Ramos (cell line): ENCODE measurements at regions not wholly inside any gene's neighbourhood (a gene's known extent, or its start where the extent isn't known, plus 50 kb on each side); places are given as distances from the start of the nearest gene placed in this dataset.
"Not testable (repeated sequence)": the region's sequence is repeated elsewhere in the genome, so short reads cannot be mapped to it uniquely, and the experiment has no call there.

Experiments
- in situ Hi-C: fragments of 300-500 bp; cut with MboI; formaldehyde crosslinking; loops from one replicate; pipeline ENCODE4 v1.14.3; 2022; ENCODE audit warnings: low sequenced_read_pairs; ENCODE audit not compliant: unreplicated experiment

DNA sequence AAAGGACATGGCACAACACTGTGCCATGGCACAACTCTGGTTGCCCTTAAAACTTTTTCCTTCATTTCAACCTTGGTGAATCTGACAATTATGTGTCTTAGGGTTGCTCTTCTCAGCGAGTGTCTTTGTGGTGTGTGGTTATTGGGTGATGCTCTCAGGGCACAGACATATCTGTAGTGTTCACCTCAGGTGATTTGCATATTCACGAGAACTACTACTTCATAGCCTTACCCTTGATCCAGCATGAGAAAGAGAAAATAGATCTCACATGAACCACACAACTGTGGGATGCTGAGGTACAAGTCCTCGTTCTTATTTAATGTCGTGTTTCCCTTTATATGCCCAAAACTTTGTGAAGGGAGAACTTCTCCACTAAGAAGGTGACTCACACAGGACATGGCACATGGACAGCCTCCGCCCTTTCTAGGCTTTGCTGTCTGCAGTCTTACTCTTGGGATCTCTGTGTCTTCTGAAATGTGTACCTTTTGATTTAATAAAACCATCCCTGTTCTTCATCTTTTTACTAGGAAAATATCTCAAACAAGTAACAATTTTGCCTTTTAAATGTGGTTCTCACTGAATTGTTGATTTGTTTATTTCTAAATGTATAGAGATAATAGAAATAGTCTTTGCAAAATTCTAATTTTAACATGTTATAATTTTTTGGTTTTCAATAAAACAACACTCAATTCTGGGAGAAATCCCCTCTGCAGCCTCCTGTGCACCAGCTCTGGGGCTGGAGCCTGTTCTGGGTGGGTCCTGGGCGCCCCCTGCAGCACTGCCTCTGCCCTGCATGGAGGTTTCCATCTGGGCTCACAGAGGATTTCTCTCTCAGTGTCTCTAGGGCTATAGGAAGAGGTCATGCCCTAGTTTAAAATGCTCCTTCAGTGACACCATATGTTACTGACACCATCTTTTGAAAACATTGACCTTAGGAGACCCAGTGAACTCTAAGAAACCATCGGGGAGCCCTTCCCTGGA is 651.2 kb downstream of the TMEM121 start:
- in situ Hi-C loops, result not testable (repeated sequence)

DNA sequence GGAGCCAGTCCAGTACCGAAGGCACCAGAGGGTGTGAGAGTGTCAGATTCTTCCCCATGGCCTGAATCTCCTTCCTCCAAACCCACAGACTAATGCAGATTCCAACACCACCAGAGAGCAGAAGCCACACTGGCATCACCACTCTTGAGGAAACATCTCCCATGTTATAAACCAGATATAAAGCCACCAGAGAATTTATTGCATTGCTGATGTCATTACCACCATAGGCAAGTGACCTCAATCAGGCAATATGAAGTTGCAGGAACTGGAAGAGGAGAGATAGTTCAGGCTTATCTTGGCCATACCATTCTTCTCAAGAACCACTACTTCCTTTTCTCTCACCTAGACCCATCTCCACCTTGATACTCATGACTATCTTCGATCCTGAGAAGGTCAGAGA is 653.4 kb downstream of the TMEM121 start:
- in situ Hi-C loops, result no loop called here

DNA sequence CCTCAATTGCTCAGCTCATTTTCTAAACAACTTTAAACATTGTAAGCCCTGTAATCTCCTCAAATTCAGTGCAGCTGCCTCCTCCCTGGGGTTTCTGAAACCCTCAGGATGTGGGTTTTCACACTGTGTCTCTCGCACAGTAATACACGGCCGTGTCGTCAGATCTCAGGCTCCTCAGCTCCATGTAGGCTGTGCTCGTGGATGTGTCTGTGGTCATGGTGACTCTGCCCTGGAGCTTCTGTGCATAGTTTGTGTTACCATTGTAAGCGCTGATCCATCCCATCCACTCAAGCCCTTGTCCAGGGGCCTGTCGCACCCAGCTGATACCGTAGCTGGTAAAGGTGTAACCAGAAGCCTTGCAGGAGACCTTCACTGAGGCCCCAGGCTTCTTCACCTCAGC is 658.4 kb downstream of the TMEM121 start:
- in situ Hi-C loops, result not testable (repeated sequence)

DNA sequence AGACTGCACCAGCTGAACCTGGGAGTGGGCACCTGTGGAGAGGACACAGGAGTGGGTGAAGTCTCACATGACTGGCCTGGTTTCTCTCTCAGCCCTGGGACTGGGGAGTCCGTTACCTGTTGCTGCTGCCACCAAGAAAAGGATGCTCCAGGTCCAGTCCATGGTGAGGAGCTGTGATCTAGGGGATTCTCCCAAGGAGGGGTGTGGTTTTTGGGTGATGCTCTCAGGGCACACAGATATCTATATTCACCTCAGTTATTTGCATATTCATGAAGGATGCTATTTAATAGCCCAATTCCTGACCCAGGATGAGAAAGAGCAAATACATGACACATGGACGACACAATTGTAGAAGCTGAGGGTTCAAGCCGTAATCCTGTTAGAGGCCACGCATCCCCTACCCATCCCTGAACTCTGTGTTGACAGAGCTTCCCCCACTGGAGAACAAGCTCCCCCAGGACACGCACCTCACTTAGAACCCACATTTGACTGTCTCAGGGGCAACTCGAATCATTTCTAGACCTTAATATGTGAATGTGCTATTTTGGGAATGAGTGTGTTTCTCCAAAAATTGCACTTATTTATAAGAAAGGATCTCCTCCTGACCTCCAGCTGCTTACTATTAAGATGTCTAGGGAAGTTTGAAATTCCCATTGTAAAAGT is 658.9 kb downstream of the TMEM121 start:
- in situ Hi-C loops, result not testable (repeated sequence)

GRCh38 chr14:106185837-106186233 is 659.5 kb downstream of the TMEM121 start:
- in situ Hi-C loops, result no loop called here

DNA sequence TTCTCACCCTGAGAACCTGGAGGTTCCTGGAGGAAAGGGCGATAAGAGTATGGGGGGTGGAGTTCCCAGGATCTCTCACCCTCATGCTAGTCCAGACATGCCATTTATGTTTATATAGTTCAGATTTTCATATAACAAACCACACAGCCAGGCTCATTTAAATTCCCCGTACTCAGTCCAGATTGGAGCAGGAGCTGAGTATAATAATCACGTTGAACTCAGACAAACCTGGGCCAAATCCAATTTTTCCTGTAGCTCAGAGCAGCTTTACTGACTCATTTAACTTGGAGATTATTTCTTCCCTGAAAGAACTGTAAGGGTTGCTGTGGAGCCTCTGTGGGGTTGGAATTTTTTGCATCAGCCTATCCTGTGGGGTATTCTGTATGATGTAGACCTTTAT is 660.8 kb downstream of the TMEM121 start:
- in situ Hi-C loops, result no loop called here

GRCh38 chr14:106192701-106193100 is 666.3 kb downstream of the TMEM121 start:
- in situ Hi-C loops, result not testable (repeated sequence)

GRCh38 chr14:106196459-106196858 is 670.1 kb downstream of the TMEM121 start:
- in situ Hi-C loops, result not testable (repeated sequence)

- in situ Hi-C loops, result not testable (repeated sequence)
Measured at GRCh38 chr14:106197264-106197663, 670.9 kb downstream of the TMEM121 start.

DNA sequence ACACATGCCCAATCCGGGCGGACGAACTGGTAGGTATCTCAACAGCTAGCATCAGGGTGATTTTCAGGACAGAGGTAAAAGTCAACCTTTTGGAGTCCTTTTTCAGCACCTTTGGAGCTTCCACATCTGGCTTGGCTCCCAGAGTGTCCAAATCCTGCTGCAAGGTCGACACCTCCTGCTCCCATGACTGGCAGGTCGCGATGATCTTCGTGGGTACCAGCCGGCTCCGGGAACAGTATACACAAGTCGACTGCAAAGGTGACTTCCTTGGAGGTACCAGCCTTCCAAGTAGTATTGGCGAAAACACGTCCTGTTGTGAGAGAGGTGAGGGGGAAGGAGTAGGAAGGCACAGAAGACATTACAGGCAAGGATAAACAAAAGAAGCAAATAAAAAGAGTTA is 672.7 kb downstream of the TMEM121 start:
- in situ Hi-C loops, result no loop called here

GRCh38 chr14:106200541-106201315 is 674.3 kb downstream of the TMEM121 start:
- in situ Hi-C loops, result no loop called here

- in situ Hi-C loops, result no loop called here
Measured at GRCh38 chr14:106201376-106201775, 675.0 kb downstream of the TMEM121 start.

DNA sequence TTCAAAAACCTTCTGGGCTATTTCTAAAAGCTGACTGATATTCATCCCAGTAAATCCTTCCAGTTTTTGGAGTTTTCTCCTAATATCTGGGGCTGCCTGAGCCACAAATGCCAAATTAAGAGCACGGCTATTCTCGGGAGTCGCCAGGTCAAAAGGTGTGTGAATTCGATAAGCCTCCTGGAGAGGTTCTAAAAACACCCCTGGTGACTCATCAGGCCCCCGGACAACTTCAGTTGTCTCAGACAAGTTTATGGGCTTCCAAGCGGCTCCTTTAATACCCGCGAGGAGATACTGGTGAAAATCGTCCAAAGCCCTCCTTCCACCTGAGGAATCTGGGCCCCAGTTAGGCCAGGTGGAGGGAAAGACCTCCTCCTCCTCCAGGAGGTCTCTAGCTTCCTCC is 677.1 kb downstream of the TMEM121 start:
- in situ Hi-C loops, result no loop called here

- in situ Hi-C loops, result no loop called here
Measured at GRCh38 chr14:106204063-106204462, 677.7 kb downstream of the TMEM121 start.

GRCh38 chr14:106207316-106207715 is 680.9 kb downstream of the TMEM121 start:
- in situ Hi-C loops, result no loop called here

GRCh38 chr14:106208794-106209193 is 682.4 kb downstream of the TMEM121 start:
- in situ Hi-C loops, result no loop called here

- in situ Hi-C loops, result no loop called here
Measured at GRCh38 chr14:106209755-106210154, 683.4 kb downstream of the TMEM121 start.

GRCh38 chr14:106210650-106211049 is 684.3 kb downstream of the TMEM121 start:
- in situ Hi-C loops, result no loop called here

- in situ Hi-C loops, result no loop called here
Measured at GRCh38 chr14:106211334-106211900, 685.0 kb downstream of the TMEM121 start.

- in situ Hi-C loops, result no loop called here
Measured at GRCh38 chr14:106215229-106215628, 688.8 kb downstream of the TMEM121 start.
